ENCODE measurements at regions not wholly inside any gene's neighbourhood (a gene's known extent, or its start where the extent isn't known, plus 50 kb on each side); places are given as distances from the start of the nearest gene placed in this dataset.

DNA sequence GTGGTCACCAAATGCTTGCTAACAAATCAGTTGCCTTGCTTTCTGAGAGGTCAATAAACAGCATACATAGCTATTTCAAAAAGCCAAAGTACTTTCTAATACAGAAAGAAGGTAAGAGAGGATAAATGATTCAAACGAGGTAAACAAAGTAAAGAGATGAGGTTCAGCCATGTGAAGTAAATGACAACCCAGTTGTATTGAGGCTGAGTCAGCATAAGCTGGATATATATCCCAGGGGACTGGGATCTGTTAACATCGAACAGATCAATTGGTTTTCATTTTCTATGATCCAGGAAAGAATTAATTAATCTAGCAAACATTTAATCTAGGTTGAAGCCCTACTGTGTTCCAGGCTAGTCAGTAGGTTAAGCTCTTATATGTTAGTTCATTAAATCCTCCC, 97.3 kb upstream of the GRIA3 start:
- no peaks in the 10 kb centered on the region for H3K27me3 ChIP-seq (ENCODE audit: control insufficient read depth, extremely low read depth, insufficient read depth, low read length)
- no peak overlapping the region for H3K27ac ChIP-seq (ENCODE audit: control insufficient read depth, insufficient read depth, low read length)
- no peaks in the 10 kb centered on the region for H3K9me1 ChIP-seq (ENCODE audit: control insufficient read depth, extremely low read depth, insufficient read depth, low read length)
- TF ChIP-seq EZH2 (IDR thresholded peaks at IDR 0.05; ENCODE audit: low read length): no peak
- no peak for TF ChIP-seq CTCF (optimal IDR thresholded peaks at IDR 0.05 in 1 of 3, IDR thresholded peaks at IDR 0.05 in 1 of 3, conservative IDR thresholded peaks at IDR 0.05 in 1 of 3; ENCODE audit: extremely low read depth in 1 of 3, insufficient read depth in 2 of 3, low read length in 3 of 3)
- no peaks in the 10 kb centered on the region for H3K36me3 ChIP-seq (ENCODE audit: control insufficient read depth in 2 of 2, extremely low read depth in 1 of 2, insufficient read depth in 2 of 2, low read length in 2 of 2)
- no peak for FAIRE-seq
- H3K9ac ChIP-seq (ENCODE audit: control insufficient read depth, extremely low read depth, insufficient read depth, low read length): no peak overlapping the region
- H3K9me3 ChIP-seq (ENCODE audit: control insufficient read depth, low read depth, low read length): no peaks in the 10 kb centered on the region
- H3K4me1 ChIP-seq (ENCODE audit: control insufficient read depth, extremely low read depth, insufficient read depth, low read length): peaks cover 4% of the 10 kb centered on the region
- no peaks in the 10 kb centered on the region for H3K79me2 ChIP-seq (ENCODE audit: control insufficient read depth, insufficient read depth, low read length)
- H2AFZ ChIP-seq (ENCODE audit: control insufficient read depth, low read length): no peak overlapping the region
- DNase-seq (ENCODE audit: low read depth, low spot score): no peak
- dilution Hi-C loops (cut with MboI; ENCODE audit: extremely low pct_ligation_motif_present, low sequenced_read_pairs): no loop called here
- H3K4me3 ChIP-seq (ENCODE audit: control insufficient read depth in 2 of 3, extremely low read depth in 1 of 3, insufficient read depth in 2 of 3, low read depth in 1 of 3, low read length in 3 of 3): no peak overlapping the region
- no peak overlapping the region for H3K4me2 ChIP-seq (ENCODE audit: control insufficient read depth, extremely low read depth, insufficient read depth, low read depth, low read length)
- no peaks in the 10 kb centered on the region for H4K20me1 ChIP-seq (ENCODE audit: control insufficient read depth, extremely low read depth, insufficient read depth, low read length)

GRCh38 chrX:123087326-123087725, 96.8 kb upstream of the GRIA3 start:
- dilution Hi-C loops (cut with MboI; ENCODE audit: extremely low pct_ligation_motif_present, low sequenced_read_pairs): no loop called here
- no peak overlapping the region for H3K9ac ChIP-seq (ENCODE audit: control insufficient read depth, extremely low read depth, insufficient read depth, low read length)
- H3K9me3 ChIP-seq (ENCODE audit: control insufficient read depth, low read depth, low read length): no peaks in the 10 kb centered on the region
- H3K36me3 ChIP-seq (ENCODE audit: control insufficient read depth in 2 of 2, extremely low read depth in 1 of 2, insufficient read depth in 2 of 2, low read length in 2 of 2): no peaks in the 10 kb centered on the region
- FAIRE-seq: no peak
- no peaks in the 10 kb centered on the region for H4K20me1 ChIP-seq (ENCODE audit: control insufficient read depth, extremely low read depth, insufficient read depth, low read length)
- peaks cover 4% of the 10 kb centered on the region for H3K4me1 ChIP-seq (ENCODE audit: control insufficient read depth, extremely low read depth, insufficient read depth, low read length)
- no peak overlapping the region for H3K4me3 ChIP-seq (ENCODE audit: control insufficient read depth in 2 of 3, extremely low read depth in 1 of 3, insufficient read depth in 2 of 3, low read depth in 1 of 3, low read length in 3 of 3)
- DNase-seq (ENCODE audit: low read depth, low spot score): no peak
- no peaks in the 10 kb centered on the region for H3K79me2 ChIP-seq (ENCODE audit: control insufficient read depth, insufficient read depth, low read length)
- no peaks in the 10 kb centered on the region for H3K27me3 ChIP-seq (ENCODE audit: control insufficient read depth, extremely low read depth, insufficient read depth, low read length)
- no peak overlapping the region for H2AFZ ChIP-seq (ENCODE audit: control insufficient read depth, low read length)
- no peak for TF ChIP-seq EZH2 (IDR thresholded peaks at IDR 0.05; ENCODE audit: low read length)
- no peak for TF ChIP-seq CTCF (optimal IDR thresholded peaks at IDR 0.05 in 1 of 3, IDR thresholded peaks at IDR 0.05 in 1 of 3, conservative IDR thresholded peaks at IDR 0.05 in 1 of 3; ENCODE audit: extremely low read depth in 1 of 3, insufficient read depth in 2 of 3, low read length in 3 of 3)
- no peaks in the 10 kb centered on the region for H3K9me1 ChIP-seq (ENCODE audit: control insufficient read depth, extremely low read depth, insufficient read depth, low read length)
- no peak overlapping the region for H3K4me2 ChIP-seq (ENCODE audit: control insufficient read depth, extremely low read depth, insufficient read depth, low read depth, low read length)
- H3K27ac ChIP-seq (ENCODE audit: control insufficient read depth, insufficient read depth, low read length): no peak overlapping the region

All from keratinocyte (primary cell).